ENCODE measurements at regions not wholly inside any gene's neighbourhood (a gene's known extent, or its start where the extent isn't known, plus 50 kb on each side); places are given as distances from the start of the nearest gene placed in this dataset.

- no peak for DNase-seq (ENCODE audit: low spot score)
- TF ChIP-seq, protein P1, sequence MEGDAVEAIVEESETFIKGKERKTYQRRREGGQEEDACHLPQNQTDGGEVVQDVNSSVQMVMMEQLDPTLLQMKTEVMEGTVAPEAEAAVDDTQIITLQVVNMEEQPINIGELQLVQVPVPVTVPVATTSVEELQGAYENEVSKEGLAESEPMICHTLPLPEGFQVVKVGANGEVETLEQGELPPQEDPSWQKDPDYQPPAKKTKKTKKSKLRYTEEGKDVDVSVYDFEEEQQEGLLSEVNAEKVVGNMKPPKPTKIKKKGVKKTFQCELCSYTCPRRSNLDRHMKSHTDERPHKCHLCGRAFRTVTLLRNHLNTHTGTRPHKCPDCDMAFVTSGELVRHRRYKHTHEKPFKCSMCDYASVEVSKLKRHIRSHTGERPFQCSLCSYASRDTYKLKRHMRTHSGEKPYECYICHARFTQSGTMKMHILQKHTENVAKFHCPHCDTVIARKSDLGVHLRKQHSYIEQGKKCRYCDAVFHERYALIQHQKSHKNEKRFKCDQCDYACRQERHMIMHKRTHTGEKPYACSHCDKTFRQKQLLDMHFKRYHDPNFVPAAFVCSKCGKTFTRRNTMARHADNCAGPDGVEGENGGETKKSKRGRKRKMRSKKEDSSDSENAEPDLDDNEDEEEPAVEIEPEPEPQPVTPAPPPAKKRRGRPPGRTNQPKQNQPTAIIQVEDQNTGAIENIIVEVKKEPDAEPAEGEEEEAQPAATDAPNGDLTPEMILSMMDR (IDR thresholded peaks at IDR 0.05; ENCODE audit: extremely low read depth, insufficient read depth, missing control alignments) = no peak
- in situ Hi-C loops (cut with MboI; ENCODE audit: low pct_unique_long_range_greater_than_20kb, low sequenced_read_pairs, unreplicated experiment) = no loop called here
These were observed 1072.5 kb downstream of the SUCLG1 start for GRCh38 chr2:83386549-83386948.

DNA sequence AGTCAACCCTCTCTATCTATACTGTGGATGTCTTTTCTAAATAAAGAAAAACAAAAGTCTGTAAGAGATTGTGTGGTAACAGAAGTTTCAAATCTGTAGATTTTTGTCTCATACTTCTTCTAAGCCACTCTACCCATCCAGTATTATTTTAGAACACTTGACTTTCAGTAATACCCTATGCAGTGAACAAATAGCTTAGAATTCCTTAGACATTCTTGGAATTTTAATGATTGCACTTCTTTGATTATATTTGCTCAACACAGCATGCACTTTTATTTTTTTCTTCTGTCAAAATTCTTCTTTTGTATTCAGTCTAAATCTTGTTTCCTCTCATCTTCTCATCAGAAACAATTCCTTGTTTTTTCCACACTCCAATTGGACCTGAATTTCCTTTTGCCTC is 1080.2 kb downstream of the SUCLG1 start:
- DNase-seq (ENCODE audit: low spot score) = no peak
- in situ Hi-C loops (cut with MboI; ENCODE audit: low pct_unique_long_range_greater_than_20kb, low sequenced_read_pairs, unreplicated experiment) = no loop called here
- TF ChIP-seq, protein P1 (IDR thresholded peaks at IDR 0.05; ENCODE audit: extremely low read depth, insufficient read depth, missing control alignments) = no peak

- no peak for DNase-seq (ENCODE audit: low spot score)
- TF ChIP-seq, protein P1 (IDR thresholded peaks at IDR 0.05; ENCODE audit: extremely low read depth, insufficient read depth, missing control alignments) = no peak
- in situ Hi-C loops (cut with MboI; ENCODE audit: low pct_unique_long_range_greater_than_20kb, low sequenced_read_pairs, unreplicated experiment) = no loop called here
These were observed 1082.3 kb downstream of the SUCLG1 start for GRCh38 chr2:83376731-83377130.

DNA sequence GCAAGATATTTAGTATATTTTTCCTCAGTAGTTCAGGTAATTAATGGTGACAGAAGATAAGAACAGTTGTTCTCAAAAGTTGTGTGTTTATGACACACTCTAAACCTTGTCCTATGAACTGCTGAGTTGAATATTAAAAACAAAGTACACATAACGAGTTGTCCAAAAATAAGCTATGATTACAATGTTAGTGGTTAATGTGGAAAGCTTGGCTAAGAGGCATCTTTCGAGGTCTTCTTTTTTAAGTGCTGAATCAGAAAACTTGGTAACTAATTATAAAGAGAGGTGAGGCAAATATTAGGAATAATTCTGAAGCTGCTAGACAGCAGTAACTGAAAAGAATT is 1088.7 kb downstream of the SUCLG1 start:
- DNase-seq (ENCODE audit: low spot score) = no peak
- TF ChIP-seq, protein P1 (IDR thresholded peaks at IDR 0.05; ENCODE audit: extremely low read depth, insufficient read depth, missing control alignments) = no peak
- in situ Hi-C loops (cut with MboI; ENCODE audit: low pct_unique_long_range_greater_than_20kb, low sequenced_read_pairs, unreplicated experiment) = no loop called here

- TF ChIP-seq, protein P1 (IDR thresholded peaks at IDR 0.05; ENCODE audit: extremely low read depth, insufficient read depth, missing control alignments) = no peak
- DNase-seq (ENCODE audit: low spot score) = no peak
- in situ Hi-C loops (cut with MboI; ENCODE audit: low pct_unique_long_range_greater_than_20kb, low sequenced_read_pairs, unreplicated experiment) = no loop called here
These were observed 1089.3 kb downstream of the SUCLG1 start for GRCh38 chr2:83369601-83370418.

- in situ Hi-C loops (cut with MboI; ENCODE audit: low pct_unique_long_range_greater_than_20kb, low sequenced_read_pairs, unreplicated experiment) = no loop called here
- TF ChIP-seq, protein P1 (IDR thresholded peaks at IDR 0.05; ENCODE audit: extremely low read depth, insufficient read depth, missing control alignments) = no peak
- no peak for DNase-seq (ENCODE audit: low spot score)
These were observed 1090.2 kb downstream of the SUCLG1 start for GRCh38 chr2:83368916-83369315.

All from GM13977 (cell line).